Activated effector memory CD4-positive, alpha-beta T cell treated with Interleukin-2 at 50 U/mL for 16 hours (primary cell): ENCODE measurements at regions not wholly inside any gene's neighbourhood (a gene's known extent, or its start where the extent isn't known, plus 50 kb on each side); places are given as distances from the start of the nearest gene placed in this dataset.

Experiments used
- DNase-seq: peaks from one replicate; pipeline ENCODE4 v3.0.0-alpha.2; 2020

DNA sequence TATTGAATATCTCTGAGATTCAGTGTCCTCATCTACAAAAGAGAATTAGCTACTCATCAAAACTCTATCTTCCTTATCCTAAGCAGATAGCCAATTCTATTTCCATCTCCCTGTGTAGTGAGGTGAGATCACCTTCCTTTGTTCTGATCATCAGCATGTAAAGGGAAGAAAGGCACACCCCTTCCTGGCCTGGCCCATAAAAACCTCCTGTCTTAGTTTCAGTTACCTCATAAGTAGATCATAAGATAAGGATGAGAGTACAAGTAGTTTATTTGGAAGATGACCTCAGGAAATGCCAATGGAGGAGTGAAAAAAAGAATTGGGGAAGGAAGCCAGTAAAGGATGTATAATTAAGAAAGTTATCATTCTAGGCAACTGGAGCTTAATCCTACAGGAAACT, 114.5 kb upstream of the GADL1 start:
- no peak for DNase-seq

DNA sequence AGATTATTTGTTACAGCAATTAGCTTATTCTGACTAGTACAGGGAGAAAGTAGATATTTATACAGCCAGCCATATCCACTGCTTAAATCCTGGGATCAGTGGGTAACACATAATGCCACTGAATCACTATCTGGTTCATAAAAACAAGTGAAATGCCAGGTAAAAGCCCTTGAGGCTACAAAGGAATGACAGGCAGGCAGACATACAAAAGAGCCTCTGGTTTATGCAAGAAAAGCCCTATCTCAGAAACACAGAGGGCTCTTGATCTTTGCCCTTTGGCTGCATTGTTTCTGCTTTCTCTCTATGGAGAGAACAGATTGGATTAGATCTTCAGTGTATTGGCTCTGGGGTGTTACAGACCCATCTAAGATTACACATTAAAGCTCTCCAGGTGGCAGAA, 115.4 kb upstream of the GADL1 start:
- no peak for DNase-seq

DNA sequence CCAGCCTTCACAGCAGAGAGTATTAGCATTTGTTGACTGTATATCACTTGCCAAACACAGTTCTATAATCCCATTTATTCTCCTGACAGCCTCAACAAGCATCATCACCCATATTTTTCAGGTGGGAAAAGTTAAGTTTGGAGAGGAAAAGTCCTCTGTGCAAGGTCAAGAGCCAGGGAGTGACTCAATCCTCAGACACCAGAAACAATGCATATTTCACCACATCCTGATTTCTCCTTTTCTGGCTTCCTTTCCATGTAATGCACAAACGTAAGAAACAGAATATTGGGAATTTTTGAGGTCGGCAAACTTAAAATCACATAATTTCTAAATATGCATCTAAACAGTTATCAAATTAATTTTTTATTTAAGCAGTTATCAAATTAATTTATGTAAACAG, 116.0 kb upstream of the GADL1 start:
- DNase-seq: no peak

DNA sequence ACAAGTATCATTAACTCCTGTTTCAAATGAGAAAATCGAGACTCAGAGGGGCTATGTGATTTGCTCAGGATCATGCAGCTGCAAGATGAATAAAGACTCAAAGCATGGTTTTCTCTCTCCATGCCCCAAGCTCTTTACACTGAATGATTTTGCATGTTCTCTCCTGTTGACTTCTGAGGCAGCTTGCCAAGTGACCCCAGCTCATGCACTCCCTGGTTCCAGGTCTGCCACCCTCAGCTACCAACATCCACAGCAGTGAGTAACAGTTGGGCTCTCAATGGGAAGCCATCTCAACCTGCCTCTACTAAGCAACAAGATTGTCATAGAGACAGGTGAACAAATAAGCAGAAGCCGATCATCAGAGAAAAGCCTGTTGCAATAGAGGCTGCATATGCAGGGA, 116.9 kb upstream of the GADL1 start:
- no peak for DNase-seq

DNA sequence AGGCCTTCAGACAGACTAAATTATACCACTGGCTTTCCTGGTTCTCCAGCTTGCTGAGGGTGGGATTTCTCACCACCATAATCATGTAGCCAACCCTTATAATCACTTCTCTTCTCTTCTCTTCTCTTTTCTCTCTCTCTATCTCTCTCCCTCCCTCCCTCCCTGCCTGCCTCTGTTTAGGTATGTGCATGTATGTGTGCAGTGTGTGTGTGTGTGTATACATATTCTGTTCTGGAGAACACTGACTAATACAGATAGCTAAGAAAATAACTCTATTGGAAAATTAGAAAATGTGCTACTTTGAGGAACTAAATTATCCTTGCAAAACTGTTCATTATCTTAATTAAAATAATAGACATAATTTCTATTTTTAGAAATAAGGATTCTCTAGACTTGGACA, 118.6 kb upstream of the GADL1 start:
- no peak for DNase-seq

DNA sequence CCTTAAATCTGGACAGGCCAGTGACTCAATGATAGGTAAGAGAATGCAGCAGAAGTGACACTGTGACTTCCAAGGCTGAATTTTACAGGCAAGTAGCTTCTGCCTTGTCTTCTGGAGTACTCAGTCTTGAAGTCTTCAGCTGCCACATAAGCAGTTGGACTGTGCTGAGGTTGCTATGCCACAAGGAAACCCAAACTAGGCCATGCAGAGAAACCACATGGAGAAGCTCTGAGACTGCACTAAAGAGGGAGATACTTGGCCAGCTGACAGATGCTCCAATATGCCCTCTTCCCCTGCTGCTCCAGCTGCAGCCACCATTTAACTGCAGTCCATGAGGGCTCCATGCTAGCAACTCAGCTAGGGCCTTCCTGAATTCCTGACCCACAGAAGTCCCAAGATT, 119.4 kb upstream of the GADL1 start:
- DNase-seq: no peak

DNA sequence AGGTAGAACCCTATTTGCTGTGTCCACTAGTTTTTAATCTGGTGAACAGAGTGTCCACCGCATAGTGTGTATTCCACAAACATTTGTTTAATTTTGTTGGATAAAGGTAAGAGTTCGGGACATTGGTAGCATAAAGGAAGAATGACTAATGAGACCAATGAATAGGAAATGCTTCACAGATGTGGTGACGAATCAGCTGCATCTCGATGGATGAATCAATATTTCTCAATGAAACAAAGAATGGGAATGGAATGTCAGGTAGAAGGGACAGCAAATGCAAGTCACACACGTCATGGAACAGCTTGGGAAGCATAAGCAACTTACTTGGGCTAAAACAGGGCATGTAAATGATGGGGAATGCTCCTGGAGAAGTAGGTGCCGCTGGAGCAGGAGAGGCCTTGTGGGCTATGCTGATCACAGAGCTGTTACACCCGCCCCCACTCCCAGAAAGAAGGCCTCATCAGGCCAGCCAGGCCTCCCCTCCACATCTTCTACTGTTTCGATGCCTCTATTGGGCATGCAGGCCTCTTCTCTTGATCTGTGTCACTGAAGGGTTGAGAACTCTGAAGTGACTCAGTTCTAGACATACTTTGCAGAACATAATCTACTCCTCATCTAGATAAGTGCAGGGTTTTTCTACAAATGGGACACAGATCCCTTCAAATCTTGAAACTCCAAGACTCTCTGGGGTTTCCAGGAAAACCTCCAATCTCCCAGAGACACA, 120.0 kb upstream of the GADL1 start:
- no peak for DNase-seq

DNA sequence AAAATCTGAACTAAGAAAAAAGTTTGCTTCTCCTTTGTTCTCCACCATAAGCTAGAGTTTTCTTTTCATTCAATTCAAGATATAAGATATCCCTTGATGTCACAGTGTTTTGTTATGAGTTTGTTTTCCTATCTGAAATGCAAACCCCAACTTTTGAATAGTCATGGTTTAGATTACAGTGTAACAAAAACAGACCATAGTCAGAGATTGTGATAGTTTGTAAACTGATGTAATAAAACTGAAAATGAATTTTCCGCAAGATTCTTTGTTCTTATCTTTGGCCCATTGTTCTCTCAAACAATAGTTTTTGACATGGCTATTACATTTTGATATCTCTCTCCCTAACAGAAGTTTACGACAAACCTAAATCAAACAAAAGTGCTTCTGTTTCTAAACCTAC, 121.7 kb upstream of the GADL1 start:
- DNase-seq: no peak

DNA sequence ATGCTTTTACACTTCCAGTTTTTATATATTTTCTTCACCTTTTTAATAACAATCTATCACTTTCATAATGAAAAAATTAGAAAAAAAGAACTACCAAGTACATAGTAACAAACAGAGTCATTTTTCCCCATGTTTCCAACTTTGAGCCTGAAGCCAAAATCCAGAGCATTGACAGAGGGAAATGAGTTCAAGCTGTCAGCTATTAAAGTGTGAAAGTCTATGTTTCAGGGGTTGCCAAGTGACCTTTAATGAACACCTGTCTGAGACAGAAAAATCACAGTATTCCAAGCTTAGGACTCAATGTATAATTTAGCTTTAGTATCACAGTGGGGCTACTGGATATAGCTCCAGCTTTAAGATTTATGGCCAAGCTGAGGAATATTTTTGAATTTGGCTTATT, 128.3 kb upstream of the GADL1 start:
- no peak for DNase-seq

DNA sequence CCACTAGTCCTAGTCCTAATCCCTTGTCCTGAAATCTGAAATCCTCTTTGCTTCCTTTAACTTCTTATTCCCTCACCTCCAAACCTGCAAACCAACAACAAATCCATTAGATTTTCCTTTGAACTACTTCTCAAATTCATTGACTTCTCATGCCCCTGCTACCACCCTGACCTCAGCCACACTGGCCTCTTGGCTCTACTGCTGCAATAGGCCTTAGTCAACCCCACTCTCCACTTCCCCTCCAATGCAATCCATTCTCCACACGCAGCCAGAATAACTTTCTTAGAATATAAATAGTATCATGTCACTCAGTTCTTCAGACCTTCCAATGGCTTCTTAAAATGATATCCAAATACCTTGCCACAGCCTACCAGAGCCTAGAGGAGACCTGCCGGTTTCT, 131.1 kb upstream of the GADL1 start:
- no peak for DNase-seq

DNA sequence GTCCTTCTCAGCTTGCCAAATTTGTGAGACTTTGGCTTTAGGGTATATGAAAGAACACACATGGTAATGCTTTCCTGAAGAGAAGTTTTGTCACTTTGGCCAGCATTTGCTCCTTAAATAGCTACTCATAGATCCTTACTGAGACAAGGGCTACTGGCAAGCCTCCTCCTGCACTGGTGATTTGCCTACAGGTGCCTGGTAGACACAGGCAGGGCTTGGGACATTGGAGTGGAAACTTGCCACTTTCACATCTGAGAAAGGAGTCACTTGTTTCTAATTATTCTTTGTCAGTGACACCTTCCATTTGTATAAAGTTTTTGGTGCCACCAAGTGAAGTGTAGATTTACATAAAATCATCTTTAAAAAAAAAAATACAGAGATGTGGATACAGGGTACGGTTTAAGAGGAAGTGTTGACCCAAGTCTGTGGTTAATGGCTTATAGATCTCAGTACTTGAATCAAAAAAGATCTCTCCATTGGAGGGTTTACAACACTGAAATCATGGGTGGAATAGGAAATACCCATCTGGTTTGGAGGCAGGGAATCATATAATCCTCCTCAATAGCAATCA, 132.8 kb upstream of the GADL1 start:
- DNase-seq: no peak

DNA sequence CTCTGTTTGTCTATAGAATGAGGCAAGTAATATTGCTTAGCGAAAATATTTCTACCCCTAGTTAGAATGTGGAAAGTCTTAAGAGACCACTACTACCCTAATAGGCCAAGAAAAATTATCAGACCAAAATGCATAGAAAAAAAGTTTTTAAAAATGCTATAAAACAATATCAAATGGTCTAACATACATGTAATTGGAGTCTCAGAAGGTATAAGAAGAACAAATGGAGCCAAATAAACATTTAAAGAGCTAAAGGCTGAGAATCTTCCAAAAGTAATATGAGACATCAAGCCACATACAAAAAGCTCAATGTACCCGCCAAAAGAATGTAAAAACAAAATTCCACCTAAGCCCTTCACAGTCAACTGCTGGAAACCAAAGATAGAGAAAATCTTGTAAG, 133.5 kb upstream of the GADL1 start:
- no peak for DNase-seq

DNA sequence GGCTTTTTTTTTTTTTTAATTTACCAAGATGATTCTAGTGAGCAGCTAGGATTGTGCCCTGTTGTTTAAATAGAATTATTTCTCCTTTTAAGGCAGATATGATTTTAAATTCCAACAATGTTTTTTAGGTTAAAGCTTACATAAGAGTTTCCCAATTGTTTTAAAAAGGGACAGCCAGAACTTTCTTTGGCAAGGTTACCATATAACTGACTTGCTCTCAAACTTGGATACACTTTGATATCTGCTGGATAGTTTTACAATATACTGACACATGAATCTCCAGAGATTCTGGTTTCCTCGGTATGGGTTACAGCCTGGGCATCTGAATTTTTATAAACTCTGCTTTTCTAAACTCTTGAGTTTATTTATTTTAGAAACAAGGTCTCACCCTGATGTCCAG, 134.3 kb upstream of the GADL1 start:
- DNase-seq: no peak

DNA sequence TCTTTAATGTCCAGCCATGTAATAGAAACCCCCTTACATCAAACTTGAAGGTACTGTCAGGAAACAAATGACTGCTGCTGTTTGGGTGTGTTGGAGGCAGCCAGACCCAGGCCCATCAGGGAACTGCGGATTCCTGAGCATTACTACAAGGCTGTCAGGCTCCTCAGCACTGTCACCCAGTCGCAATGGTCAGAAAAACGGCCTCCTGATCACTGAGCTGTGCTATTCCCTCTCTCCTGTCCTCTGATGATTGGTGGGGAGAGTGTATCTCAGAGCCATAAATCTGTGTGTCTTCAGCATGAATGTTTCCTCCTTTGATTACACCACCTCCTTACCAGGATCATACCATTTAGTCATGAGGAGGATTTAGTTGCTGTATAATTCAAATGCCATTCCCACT, 135.2 kb upstream of the GADL1 start:
- no peak for DNase-seq

DNA sequence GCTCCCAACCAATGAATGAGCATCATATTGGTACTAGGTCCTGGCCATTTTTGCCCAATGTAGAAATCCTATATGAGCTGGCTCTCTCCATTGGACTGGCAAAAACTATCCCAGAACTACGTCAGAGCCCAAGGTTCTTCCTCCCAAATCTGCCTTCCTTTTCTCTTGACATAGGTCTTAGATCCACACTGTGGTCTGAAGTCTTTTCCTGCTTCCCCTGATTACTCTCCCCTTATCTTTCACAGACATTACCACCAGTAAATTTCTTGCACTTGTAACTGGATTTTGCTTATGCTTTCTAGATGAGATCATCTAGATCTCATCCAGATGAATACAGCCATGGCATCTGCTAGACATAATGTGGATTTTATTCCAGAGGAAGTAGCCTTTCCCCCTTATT, 141.2 kb upstream of the GADL1 start:
- DNase-seq: no peak

DNA sequence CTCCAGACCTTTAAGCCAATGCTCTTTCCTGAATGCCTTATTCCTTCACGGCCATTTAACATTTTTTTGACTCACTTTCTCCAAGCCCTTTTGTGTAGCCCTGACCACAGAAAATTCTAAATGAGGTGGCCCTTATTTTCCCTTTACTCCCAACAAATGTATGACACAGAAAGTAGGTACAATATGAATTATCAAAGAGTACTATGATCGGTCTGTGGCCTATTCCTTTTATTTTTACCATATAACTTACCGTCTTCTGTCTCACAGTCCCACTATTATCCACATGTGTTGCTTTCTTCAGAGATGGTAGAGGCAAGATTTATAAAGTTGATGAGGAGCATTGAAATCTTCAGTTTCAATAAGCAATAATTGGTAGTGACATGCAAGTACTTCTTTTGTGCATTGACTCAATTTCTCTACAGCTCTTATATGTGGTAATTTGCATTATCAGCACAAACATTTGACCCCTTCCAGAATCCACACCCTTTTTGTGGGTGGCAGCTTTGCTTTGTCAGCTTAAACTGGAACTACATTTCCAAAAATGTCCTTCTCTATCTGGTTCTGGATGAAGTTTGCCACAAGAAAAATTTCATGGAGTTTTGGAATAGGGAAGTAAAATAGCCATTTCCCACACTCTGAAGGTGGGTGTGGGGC, 143.8 kb upstream of the GADL1 start:
- no peak for DNase-seq

DNA sequence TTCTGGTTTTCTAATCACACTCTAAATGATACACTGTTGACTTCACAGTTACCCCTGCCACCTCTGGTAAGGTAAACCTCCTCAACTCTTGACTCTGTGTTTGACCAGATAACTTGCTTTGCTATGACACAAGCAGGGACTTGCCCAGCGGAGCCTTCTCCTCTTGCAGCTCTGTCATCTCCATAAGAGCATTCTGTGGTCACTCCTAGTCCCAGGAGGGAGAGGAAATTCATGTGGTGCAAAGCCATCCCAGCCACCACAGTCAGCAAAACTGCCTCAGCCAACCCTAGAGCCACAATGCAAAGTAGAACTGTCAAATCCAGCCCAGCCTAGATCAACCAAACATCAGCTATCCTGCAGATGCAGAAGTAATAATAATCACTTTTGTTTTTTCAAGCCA, 144.7 kb upstream of the GADL1 start:
- no peak for DNase-seq

DNA sequence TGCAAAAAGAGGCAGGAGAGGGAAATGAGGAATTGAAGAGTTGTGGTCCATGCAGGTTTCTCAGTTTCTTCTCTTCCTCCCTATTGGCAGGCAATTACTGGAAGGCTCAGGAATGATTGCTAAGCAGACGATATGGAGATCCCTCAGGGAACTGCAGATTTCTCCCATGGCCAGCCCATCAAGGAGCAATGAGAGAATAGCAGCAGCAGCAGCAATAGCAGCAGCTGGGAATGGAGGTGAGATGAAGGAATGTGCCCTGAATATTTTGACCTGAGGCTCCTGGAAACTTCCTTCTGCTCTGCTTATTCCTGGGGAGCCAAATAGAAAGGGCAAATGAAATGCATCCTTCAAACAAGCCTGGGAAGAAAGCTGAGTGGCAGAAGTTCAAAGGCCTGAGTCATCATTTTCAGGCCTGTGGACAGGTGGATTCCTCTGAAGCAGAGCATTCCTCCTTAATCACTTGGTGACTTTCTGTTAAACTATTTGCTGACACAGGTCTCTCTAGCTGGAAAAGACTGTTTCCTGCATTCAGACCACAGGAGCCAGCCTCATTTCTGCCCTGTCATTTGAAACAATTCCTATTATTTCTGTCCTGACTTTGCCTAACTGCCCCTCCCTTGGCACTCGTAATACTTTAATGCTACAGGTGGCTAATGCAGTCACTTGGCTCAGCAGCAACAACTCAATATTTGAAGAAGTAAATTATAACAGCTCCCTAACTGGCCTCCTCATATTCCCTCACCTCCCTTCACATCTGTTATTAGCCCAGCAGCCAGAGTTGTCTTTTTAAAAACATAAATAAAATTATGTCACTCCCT, 146.9 kb upstream of the GADL1 start:
- DNase-seq: no peak

DNA sequence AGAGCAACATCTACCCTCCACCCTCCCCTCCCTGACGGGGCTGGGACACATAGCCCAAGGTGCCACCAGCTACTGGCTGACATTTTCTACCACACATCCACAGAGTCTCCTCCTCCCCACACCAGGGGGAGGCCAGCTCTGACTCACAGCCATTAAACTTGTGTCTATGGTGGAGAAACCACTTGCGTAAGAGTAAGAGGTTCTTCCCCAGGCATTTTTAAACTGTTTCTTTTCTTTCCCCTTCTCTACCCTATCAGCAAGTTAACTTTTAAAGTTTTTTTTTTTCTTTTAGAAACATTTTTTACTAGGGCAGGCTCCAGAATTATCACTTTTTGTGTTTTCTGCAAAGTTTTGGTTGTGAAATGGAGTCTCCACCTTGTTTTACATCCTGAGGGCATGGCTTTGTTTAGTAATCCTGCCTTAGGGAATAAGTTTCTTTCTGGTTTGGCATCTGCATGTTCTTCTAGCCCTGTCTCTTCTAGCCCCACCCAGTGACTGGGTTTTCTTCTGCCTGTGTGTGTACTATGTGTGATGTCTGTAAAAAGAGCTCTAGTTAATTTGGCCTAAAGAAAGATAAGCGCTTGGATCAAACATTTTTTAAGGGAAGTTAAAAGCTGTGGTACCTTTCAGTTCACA, 148.8 kb upstream of the GADL1 start:
- no peak for DNase-seq

DNA sequence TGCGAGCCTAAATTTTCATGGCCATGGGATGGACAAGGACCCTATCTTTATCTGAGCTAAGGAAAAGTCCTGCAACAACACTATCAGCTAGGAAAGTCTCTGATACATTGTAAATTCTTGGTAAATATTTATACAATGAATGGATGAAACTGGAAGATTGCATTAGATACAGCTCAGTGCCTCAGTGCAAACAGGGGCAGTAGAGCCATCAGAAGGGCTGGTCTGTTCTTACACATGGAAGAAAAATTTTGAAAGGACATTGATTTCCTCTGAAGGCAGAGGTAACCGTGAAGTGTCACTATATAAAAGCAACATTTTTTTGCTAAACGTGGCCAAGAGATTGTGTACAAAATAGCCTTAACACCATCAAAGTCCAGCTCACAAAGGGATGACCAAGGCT, 153.2 kb upstream of the GADL1 start:
- DNase-seq: no peak

DNA sequence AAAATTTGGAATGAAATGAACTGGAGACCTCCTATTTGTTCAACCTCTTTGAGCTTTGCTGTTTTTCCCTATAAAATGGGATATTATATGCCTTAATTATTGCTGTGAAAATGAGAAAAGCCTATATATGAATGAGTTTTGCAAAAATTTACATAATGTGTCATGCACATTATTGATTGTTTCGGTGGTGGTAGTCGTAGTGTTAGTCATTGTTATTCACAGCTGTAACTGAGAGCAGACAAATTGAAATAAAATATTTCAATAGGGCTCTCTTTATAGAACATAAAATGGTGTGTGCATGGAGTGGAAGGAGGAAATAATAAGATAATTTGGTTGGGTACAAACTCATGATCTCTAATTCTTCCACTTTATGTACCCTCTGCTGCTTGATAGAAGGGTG, 153.7 kb upstream of the GADL1 start:
- DNase-seq: no peak

DNA sequence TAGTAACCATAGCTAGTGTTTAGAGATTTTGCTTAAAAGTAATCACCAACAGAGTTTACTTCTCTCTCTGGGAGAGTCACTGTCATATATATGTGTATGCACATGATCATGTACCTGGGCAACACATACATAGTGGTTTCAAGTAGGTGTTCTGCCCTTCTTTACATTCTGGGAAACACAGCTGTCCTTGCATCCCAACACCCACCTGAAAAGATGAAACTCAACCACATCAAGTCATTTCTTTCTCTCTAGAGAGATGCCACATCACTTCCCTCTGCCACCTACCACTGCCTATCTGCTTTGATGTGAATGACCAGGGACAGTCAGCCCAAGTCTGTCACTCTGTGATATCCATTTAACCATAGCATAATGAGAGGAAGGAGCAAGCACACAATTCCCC, 155.8 kb upstream of the GADL1 start:
- DNase-seq: no peak

DNA sequence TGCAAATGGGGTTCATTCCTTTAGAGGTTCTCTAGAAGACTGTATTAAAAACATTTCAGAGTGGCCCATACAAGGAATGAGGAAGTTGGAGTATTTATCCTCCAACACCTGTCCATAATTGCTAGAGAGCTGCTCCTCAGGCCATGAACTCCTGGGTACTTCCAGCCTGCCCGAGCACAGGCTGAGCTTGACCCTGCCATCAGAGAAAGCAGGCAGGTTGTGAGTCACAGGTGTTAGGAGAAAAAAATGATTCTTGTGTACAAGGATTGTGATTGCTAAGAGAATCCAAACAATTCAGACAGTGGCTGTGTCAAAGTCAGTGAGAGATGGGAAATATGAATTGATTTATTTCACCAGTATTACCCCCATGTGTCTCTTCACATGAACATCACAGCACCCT, 156.8 kb upstream of the GADL1 start:
- no peak for DNase-seq
